ENCODE measurements at regions not wholly inside any gene's neighbourhood (a gene's known extent, or its start where the extent isn't known, plus 50 kb on each side); places are given as distances from the start of the nearest gene placed in this dataset.
"Not testable (repeated sequence)": the region's sequence is repeated elsewhere in the genome, so short reads cannot be mapped to it uniquely, and the experiment has no call there.

DNA sequence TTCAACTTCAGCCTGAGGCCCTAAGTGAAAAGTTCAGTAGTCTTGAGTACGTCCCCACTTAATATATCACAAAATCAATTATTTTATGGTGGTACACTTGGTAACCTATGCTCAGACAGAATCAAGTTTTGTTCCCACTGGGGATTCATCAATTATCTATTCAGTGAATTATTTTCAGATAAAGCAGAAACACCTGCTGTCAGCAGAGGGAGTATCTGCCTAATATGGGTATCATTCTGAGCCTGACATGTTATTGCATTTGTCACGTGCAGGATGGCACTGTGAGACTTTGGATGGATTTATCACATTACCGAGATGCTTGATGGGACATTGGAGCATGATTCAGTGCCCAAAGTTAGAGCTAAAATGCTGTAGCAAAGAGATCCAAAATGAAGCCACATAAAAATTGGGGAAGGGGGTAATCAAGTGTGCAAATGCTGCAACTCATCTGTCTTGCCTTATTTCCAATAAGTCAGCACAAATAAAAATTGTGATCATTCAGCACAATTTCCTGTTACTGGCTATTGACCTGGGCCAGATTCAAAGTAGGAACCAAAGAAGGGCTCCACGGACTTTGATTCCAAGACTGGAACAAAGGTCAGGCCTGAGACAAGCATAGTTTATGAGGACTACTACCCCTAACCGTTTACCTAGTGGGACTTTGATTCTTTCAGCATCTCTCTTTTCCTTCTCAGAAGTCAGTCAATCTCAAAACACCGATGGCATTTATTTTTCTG lies 657.6 kb downstream of the LMO4 start:
- DNase-seq (ENCODE audit: low read depth, low spot score), result no peak

DNA sequence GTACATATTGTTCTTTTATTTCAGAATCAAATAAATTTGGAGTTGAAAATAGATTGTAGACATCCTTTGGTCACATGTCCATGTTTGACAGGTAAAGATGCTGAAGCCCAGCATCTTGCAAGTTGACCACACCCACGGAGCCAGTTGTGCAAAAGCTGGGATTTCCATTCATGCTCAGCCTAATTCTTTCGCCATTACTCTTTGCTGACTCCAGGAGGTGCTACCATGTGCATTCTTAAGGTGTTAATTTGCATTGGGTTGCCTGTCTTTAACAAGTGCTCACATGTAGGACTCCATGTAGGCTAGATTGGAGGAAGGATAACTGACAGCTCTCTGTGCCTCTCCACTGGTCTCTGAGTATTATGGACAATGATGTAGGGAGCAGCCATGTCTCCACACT lies 660.7 kb downstream of the LMO4 start:
- no peak for DNase-seq (ENCODE audit: low read depth, low spot score)

DNA sequence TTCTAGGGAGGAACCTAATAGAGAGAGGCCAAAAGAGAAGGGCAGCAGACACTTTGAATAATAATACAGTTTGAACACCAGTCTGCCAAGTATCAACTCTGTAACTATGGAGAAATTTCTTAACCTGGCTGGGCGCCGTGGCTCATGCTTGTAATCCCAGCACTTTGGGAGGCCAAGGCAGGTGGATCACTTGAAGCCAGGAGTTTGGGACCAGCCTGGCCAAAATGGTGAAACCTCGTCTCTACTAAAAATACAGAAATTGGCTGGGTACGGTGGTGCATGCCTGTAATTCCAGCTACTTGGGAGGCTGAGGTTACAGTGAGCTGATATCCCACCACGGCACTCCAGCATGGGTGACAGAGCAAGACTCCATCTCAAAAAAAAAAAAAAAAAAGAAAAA lies 663.9 kb downstream of the LMO4 start:
- DNase-seq (ENCODE audit: low read depth, low spot score), result not testable (repeated sequence)

DNA sequence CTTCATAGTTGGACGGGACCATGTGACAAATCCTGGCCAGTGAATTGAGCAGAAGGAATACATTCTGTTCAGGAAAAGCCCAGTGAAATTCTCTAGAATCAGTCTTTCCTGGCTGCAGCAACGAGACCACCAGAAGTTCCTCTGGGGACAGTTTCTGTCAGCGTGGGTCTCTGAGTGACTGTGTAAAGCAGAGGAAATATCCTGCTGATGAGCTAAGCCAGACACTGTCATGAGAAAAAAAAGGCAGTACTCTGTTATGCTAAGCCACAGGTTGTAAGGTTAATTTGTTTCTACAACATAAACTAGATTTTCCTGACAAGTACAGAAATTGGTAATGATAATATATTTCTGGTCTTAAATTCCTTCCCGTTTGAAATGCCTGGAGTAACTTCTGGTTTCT lies 664.4 kb downstream of the LMO4 start:
- no peak for DNase-seq (ENCODE audit: low read depth, low spot score)

DNA sequence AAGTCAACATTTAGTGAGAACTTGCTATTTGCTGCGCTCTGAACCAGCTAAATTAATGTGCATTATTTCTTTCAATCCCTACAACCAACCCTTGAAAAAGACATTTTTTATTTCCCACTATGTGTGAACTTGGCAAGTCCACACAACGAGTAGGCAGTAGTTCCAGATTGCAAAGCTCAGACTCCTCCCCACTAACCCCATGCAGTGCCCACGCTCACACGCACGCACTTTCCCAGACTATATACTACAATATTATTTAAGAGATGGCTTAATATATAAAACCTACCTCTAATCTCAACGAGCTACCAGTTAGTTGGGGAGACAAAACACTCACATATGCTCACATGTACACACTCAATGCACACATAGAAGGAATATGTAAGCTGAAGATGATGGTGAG lies 671.2 kb downstream of the LMO4 start:
- DNase-seq (ENCODE audit: low read depth, low spot score), result no peak

DNA sequence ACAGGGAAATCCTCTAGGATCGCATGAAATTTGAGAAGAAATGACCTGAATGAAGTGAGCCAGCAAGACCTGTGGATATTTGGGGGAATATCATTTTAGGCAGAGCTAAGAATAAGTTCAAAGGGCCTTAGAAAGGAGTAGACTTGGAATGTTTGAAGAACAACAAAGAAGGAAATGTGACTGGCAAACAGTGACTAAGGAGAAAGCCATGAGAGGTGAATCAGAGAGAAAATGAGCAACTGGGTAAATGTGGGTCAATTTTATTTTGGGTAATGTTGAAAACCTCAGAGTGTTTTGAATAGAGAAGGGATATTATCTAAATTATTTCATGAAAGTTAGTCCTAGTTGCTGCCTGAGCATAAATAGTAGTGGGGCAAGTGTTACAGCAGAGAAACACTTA lies 672.8 kb downstream of the LMO4 start:
- DNase-seq (ENCODE audit: low read depth, low spot score), result peak; percentile 63

DNA sequence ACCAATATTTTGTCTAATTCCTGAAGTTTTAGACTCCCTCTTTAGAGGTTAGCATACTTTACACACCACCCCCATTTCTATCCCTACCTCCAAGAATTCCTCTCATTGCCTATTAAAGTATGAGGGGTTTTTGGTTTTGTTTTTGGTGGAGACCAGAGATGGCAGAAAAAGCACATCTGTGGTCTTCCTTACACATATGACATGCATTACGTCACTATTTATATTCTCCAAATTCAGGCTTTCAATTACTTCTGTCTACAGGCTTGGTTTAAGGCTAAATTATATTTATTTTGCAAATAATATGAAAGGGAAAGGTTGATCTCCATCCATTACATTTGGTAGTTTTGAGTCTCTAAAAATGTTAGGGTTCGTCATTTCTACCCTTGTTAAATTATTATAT lies 674.6 kb downstream of the LMO4 start:
- no peak for DNase-seq (ENCODE audit: low read depth, low spot score)

DNA sequence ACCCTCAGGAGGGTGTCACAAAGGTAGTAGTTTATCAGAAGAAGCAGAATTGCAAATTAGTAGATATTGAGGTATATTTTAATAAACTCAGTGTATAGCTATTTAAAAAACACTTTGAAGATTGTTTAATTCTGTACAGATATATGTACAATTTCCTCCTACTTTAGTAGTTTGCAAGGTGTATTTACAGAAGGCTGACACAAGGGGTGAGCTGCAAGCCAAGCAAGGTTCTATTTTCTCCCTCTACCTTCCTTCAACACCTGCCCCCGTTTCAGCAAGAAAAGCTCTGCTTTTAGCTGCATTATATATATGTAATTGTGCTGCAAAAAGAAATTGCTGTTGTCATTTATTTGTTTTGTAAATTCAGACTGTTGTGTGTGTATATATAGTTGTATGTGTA lies 674.2 kb upstream of the PKN2 start:
- no peak for DNase-seq (ENCODE audit: low read depth, low spot score)

DNA sequence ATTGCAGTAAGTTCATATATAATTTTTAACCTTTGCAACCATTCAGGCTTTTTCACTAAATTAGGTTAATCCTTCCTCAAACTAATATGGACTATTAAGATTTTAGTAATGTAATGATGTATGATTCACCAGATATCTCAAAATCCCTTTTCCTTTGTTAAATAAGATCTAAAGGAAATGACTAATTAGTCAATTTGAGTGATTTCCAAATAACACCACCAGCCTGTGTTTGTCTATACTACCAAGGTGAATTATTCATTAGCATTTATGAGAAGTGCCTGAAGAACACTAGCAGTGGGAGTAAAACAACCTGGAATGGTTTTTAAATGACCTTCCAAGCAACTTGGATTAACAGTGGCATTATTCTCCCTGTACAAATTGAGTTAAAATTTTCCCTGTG lies 670.6 kb upstream of the PKN2 start:
- no peak for DNase-seq (ENCODE audit: low read depth, low spot score)

DNA sequence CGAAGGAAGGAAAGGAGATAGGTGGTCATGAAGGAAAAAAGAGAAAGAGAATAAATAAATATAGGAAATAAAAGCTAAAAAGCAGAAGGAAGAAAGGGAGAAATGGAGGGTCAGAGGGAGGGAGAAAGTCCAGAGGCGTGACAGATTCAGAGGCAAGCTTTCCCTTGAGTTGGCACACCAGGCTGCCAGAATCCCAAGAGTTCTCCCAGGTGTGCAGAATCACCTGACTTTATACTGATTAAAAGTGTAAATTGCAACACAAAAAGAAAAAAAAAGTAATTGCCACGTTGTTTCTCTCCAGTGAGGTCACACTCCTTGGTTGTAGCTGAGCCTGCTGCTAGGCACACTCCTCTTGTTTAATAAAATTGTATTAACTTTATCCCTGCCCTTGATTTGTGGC lies 669.9 kb upstream of the PKN2 start:
- DNase-seq (ENCODE audit: low read depth, low spot score), result no peak

DNA sequence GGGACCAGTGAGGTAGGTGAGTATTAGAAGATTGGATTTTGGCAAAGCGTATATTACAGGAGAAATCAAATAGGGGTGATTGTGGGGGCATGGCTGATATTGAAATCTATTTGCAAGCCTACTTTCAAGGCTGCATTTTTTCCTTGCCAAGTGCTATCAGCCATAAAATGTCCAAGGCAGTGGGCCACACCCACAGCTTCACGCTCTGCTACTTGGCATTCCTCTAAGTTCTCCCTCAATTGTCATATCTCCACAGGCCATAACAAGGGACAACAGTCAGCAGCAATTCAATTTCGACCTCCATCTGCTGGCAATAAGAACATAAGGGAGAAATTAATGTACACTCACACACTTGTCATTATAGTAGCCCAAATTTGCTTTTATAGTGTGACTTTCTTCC lies 667.1 kb upstream of the PKN2 start:
- DNase-seq (ENCODE audit: low read depth, low spot score), result no peak

DNA sequence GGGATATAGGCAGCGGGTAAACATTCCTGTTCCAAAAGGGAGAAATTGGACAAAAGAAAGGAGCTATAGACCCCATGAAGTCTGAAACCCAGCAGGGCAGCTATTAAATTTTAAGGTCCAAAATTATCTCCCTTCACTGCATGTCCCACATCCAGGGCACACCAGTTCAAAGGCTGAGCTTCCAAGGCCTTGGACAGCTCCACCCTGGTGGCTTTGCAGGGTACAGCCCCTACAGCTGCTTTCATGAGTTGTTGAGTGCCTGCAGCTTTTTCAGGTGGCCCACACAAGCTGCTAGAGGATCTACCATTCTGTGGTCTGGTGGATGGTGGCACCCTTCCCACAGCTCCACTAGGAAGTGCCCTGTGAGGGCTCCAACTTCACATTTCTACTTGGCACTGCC lies 662.5 kb upstream of the PKN2 start:
- no peak for DNase-seq (ENCODE audit: low read depth, low spot score)

DNA sequence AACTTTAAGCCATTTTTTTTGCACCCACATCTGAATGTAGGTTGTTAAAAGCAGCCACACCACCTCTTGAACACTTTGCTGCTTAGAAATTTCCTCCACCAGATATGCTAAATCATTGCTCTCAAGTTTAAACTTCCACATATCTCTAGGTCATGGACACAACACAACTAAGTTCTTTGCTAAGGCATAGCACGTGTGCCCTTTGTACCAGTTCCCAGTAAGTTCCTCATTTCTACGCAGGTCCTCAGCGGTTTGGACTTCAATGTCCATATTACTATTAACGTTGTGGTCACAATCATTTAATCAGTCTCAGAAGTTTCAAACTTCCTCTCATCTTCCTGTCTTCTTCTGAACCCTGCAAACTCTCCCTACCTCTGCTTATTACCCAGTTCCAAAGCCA lies 661.6 kb upstream of the PKN2 start:
- DNase-seq (ENCODE audit: low read depth, low spot score), result no peak

DNA sequence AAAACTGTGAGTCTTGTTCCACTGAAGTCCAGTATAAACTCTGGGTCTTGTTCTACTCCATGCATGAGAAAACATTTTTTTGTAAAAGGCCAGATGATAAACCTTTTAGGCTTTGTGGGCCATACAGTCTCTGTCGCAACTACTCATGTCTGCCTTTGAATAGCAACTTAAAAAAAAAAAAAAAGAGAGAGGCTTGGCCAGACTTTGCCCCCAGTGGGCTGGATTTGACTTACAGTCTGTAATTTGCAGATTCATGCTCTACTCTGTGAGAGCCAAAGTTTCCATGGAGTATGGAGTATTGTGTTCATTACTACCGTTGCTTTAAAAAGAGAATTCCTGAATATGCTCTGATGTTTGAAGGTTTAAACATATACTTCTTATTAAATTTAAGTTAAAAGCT lies 654.9 kb upstream of the PKN2 start:
- no peak for DNase-seq (ENCODE audit: low read depth, low spot score)

DNA sequence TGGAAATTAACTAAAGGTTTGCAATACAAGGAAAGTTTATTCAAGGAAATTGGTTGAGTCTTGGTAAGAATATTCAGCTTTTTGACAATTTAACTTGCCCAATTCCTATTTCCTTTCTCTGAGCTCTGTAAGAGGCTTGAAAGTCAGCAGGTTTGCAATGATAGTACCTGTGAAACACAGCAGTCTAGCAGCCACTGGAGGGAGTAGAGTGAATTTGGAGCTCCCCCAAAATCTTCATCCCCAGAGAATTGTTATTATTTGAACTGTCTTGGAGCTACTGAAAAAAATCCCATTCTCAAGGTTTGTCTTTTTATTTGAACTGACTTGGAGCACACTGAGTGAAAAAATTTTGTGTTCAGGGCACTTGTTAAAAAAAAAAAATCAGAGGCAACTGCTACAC lies 654.2 kb upstream of the PKN2 start:
- no peak for DNase-seq (ENCODE audit: low read depth, low spot score)

DNA sequence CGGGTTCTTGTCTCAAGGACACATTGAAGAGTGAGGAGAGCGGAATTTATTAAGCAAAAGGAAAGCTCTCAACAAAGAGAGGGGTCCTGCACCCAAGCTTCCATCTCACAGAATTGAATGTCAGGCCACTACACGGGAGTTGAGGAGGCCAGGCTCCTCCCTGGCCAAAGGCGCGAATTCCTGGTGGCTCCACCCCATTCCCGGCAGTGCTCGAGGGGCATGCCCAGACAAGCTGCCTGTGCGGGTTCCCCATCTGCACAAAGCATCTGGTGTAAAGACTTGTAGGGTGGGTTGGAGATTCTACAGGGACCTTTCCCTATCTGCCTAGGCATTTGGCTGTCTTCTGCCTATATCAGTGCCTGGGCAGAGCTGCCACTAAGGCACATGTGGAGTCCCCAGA lies 648.5 kb upstream of the PKN2 start:
- no peak for DNase-seq (ENCODE audit: low read depth, low spot score)

DNA sequence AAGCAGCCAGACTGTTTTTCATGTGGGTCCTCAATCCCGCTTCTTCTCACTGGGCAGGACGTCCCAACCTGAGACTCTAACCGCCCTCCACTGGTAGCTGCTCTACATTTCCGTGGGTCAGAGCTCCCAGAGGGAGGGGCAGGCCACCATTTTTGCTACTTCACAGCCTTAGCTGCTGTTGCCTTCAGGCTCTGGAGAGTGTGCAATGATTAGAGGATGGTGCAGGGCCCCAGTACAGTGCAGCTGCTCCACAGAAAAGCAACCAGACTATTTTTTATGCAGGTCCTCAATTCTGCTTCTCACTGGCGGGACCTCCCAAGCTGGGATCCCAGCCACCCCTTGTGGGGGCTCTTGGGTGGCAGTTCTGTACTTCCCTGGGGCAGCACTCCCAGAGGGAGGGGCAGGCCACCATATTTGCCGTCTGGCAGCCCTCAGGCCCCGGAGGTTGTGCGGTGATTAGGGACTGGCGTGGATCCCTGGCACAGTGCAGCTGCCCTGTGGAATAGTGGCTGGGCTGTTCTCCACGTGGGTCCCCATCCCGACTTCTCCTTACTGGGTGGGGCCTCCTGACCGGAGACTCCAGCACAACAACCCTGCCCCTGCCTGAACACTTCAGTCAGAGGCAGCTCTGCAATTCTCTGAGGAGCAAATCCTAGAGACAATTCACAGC lies 647.6 kb upstream of the PKN2 start:
- DNase-seq (ENCODE audit: low read depth, low spot score), result no peak

DNA sequence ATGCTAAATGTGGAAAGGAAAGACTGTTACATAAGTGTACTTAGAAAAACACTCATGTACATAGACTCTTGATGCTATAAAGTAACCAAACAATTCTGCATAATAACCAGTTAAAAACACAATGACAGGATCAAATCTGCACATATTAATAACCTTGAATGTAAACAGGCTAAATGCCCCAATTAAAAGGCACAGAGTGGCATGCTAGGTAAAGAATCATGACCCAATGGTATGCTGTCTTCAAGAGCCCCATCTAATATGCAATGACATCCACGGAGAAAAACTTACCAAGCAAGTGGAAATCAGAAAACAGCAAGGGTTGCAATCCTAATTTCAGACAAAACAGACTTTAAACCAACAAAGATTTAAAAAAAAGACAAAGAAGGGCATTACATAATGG lies 644.8 kb upstream of the PKN2 start:
- no peak for DNase-seq (ENCODE audit: low read depth, low spot score)

DNA sequence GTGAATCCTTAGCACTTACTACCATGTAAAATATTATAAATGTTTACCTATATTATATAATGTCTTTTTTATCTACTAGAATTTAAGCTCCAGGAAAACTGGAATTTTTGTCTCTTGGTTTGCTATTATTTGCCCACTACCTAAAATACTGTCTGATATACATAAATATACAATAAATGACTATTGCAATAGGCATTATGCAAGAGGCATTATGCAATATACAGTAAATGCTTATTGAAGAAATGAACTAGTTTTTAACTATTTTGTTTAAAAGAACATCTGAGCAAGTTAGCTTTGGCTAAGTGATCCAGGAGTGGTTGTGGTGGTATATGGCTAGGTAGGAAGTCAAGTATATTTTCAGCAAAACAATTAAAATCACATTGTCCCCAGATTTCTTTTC lies 640.2 kb upstream of the PKN2 start:
- no peak for DNase-seq (ENCODE audit: low read depth, low spot score)

DNA sequence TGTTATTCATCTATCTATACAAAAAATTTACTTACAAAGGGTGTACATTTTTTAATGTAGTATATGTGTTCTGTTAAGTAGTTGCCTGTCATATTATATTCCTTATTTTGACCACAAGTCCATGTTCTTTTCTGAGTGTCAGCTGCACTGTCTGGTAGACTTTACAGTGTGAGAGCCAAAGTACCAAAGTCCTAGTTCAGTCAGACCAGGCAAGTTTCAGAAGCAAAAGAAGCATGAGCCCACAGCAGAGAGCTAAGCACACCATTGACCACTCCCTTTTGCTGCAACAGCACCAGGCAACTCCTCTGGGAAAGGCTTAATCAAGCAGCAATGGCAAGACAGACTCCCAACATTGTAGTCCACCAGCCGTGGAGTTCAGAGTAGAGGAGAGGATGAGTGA lies 631.9 kb upstream of the PKN2 start:
- no peak for DNase-seq (ENCODE audit: low read depth, low spot score)

DNA sequence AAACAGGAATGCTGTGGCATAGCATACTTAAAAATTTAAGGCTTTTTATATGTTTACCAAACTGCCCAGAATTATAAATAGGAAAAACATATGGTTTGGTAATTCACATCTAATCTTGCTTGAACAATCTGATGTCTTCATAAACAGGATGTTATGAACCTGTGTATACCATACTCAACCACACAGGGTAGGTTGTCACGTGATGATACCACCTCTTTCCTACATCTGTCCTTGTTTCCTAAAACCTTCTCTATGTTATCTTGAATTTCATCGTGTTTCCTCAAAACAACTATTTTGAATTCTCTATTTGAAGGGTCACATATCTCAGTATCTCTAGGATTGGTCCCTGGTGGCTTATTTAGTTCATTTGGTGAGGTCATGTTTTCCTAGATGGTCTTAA lies 631.0 kb upstream of the PKN2 start:
- DNase-seq (ENCODE audit: low read depth, low spot score), result no peak

DNA sequence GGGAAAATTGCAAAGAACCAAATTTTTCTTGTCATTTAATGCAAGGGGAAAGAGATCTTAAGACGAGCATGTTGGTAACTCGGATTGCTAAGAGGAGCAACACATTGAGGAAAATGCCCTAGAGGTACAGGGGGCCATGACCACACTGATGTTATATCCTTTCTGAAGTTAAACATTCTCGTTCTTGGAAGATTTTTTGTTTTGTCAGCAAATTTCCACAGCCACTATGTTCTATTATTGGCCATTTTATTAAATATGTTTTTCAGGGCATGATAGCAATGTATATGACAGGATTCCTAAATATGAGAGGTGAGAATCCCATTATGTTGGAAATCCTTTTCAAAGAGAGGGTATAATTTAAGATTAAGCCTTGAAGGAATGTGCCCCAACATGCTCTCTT lies 627.2 kb upstream of the PKN2 start:
- no peak for DNase-seq (ENCODE audit: low read depth, low spot score)

DNA sequence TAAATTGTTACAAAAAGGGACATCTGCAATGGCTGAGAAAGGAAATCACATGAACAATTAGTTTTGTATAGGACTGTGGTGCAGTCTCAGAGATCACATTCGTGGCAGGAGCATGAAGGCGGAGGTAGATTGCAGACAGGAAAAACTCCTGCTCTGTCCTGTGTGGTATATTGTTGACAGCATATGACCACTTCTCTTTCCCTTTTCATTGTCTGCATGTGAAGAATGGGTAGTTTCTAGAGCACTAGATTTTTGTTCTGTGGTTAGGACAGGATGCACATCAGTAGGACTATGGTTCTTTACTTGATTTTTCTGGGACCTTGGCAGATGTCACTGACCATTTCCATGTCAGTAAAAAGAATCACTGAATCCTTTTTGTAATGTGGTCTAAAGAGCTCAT lies 625.9 kb upstream of the PKN2 start:
- DNase-seq (ENCODE audit: low read depth, low spot score), result no peak

All from astrocyte of the hippocampus (primary cell).